H9 (cell line): ENCODE measurements at regions not wholly inside any gene's neighbourhood (a gene's known extent, or its start where the extent isn't known, plus 50 kb on each side); places are given as distances from the start of the nearest gene placed in this dataset.

ENCODE experiments used
- DNase-seq: peaks from one replicate; pipeline ENCODE4 v3.0.0-alpha.2; 2017
- H2AFZ ChIP-seq: one replicate; pipeline ENCODE4 v1.6.1; 2013; ENCODE audit warnings: mild to moderate bottlenecking, low read length, control low read depth, moderate library complexity
- H2AK5ac ChIP-seq: 2 replicates; pipeline ENCODE4 v1.6.1; 2013; ENCODE audit warnings: low read length, control low read depth, mixed read lengths; ENCODE audit not compliant: insufficient read length
- H2BK120ac ChIP-seq: one replicate; pipeline ENCODE4 v1.6.1; 2013; ENCODE audit warnings: low read depth, mild to moderate bottlenecking, low read length, control low read depth, inconsistent platforms; ENCODE audit not compliant: poor library complexity, severe bottlenecking
- H2BK12ac ChIP-seq: 2 replicates; pipeline ENCODE4 v1.6.1; 2013; ENCODE audit warnings: low read length, control low read depth, mixed read lengths, low read depth; ENCODE audit not compliant: insufficient read length
- H2BK15ac ChIP-seq: 2 replicates; pipeline ENCODE4 v1.6.1; 2013; ENCODE audit warnings: low read depth, low read length, control low read depth
- H2BK20ac ChIP-seq: one replicate; pipeline ENCODE4 v1.6.1; 2013; ENCODE audit warnings: low read depth, mild to moderate bottlenecking, low read length, control low read depth, inconsistent platforms; ENCODE audit not compliant: poor library complexity, severe bottlenecking
- H2BK5ac ChIP-seq: 2 replicates; pipeline ENCODE4 v1.6.1; 2013; ENCODE audit warnings: low read length, control low read depth, mixed read lengths; ENCODE audit not compliant: insufficient read length
- H3K14ac ChIP-seq: 2 replicates; pipeline ENCODE4 v1.6.1; 2013; ENCODE audit warnings: low read length, control low read depth; ENCODE audit not compliant: insufficient read depth
- H3K18ac ChIP-seq: 2 replicates; pipeline ENCODE4 v1.6.1; 2013; ENCODE audit warnings: low read depth, mild to moderate bottlenecking, mixed read lengths, low read length, control low read depth; ENCODE audit not compliant: insufficient read length
- H3K23ac ChIP-seq: 2 replicates; pipeline ENCODE4 v1.6.1; 2013; ENCODE audit warnings: low read length, control low read depth, mixed read lengths, low read depth; ENCODE audit not compliant: insufficient read length
- H3K23me2 ChIP-seq: 2 replicates; pipeline ENCODE4 v1.6.1; 2013; ENCODE audit warnings: low read depth, mild to moderate bottlenecking, mixed read lengths, low read length, control low read depth; ENCODE audit not compliant: insufficient read length, poor library complexity, severe bottlenecking
- H3K27ac ChIP-seq: 2 replicates; pipeline ENCODE4 v1.5.1; 2013; ENCODE audit warnings: low read length, control low read depth, mixed read lengths, low read depth; ENCODE audit not compliant: insufficient read length
- H3K27me3 ChIP-seq: 2 replicates; pipeline ENCODE4 v1.6.1; 2013; ENCODE audit warnings: low read length, control low read depth, inconsistent platforms; ENCODE audit not compliant: insufficient read depth
- H3K4ac ChIP-seq: 2 replicates; pipeline ENCODE4 v1.6.1; 2013; ENCODE audit warnings: low read depth, mild to moderate bottlenecking, control low read depth, inconsistent platforms, low read length, moderate library complexity
- H3K4me1 ChIP-seq: 2 replicates; pipeline ENCODE4 v1.6.1; 2013; ENCODE audit warnings: low read length, control low read depth, inconsistent platforms; ENCODE audit not compliant: insufficient read depth
- H3K4me2 ChIP-seq: 2 replicates; pipeline ENCODE4 v1.6.1; 2013; ENCODE audit warnings: low read length, control low read depth, mixed read lengths; ENCODE audit not compliant: insufficient read length, insufficient read depth
- H3K56ac ChIP-seq: 2 replicates; pipeline ENCODE4 v1.6.1; 2013; ENCODE audit warnings: low read depth, mild to moderate bottlenecking, mixed read lengths, low read length, control low read depth; ENCODE audit not compliant: insufficient read length
- H3K79me1 ChIP-seq: 2 replicates; pipeline ENCODE4 v1.6.1; 2013; ENCODE audit warnings: low read depth, mild to moderate bottlenecking, moderate library complexity, low read length, control low read depth, inconsistent platforms; ENCODE audit not compliant: insufficient read depth, poor library complexity, severe bottlenecking
- H3K79me2 ChIP-seq: 2 replicates; pipeline ENCODE4 v1.6.1; 2013; ENCODE audit warnings: low read length, control low read depth, inconsistent platforms; ENCODE audit not compliant: insufficient read depth
- H3K9ac ChIP-seq: 2 replicates; pipeline ENCODE4 v1.6.1; 2013; ENCODE audit warnings: low read length, control low read depth, mixed read lengths; ENCODE audit not compliant: insufficient read length; ENCODE audit errors: extremely low read depth
- H3K9me3 ChIP-seq: one replicate; pipeline ENCODE4 v1.6.1; 2013; ENCODE audit warnings: low read depth, low read length, inconsistent platforms; ENCODE audit not compliant: control insufficient read depth
- H3T11ph ChIP-seq: one replicate; pipeline ENCODE4 v1.6.1; 2013; ENCODE audit warnings: mild to moderate bottlenecking, low read length, control low read depth, inconsistent platforms
- H4K20me1 ChIP-seq: one replicate; pipeline ENCODE4 v1.6.1; 2013; ENCODE audit not compliant: control insufficient read depth, insufficient read length, insufficient read depth
- H4K5ac ChIP-seq: 2 replicates; pipeline ENCODE4 v1.6.1; 2013; ENCODE audit warnings: low read depth, mild to moderate bottlenecking, mixed read lengths, low read length, control low read depth; ENCODE audit not compliant: insufficient read length
- H4K8ac ChIP-seq: replicated peaks from 2 replicates; pipeline ENCODE4 v1.6.1; 2013; ENCODE audit warnings: low read length, control low read depth, mixed read lengths, low read depth; ENCODE audit not compliant: insufficient read length
- H4K91ac ChIP-seq: 2 replicates; pipeline ENCODE4 v1.6.1; 2013; ENCODE audit warnings: low read depth, mild to moderate bottlenecking, moderate library complexity, mixed read lengths, low read length, control low read depth; ENCODE audit not compliant: insufficient read length
- H3K27ac Mint-ChIP-seq, 3 experiments: 2 replicates in 2 of 3; 3 replicates in 1 of 3; pipeline ENCODE4 v1.8.0; 2020 to 2021; ENCODE audit warnings: mixed read lengths in 3 of 3, mild to moderate bottlenecking in 1 of 3, moderate library complexity in 1 of 3
- H3K27me3 Mint-ChIP-seq: 2 replicates; pipeline ENCODE4 v1.8.0; 2021; ENCODE audit warnings: low read depth, mild to moderate bottlenecking, moderate library complexity, mixed read lengths
- H3K36me3 Mint-ChIP-seq, 3 experiments: 2 replicates in 2 of 3; 3 replicates in 1 of 3; pipeline ENCODE4 v1.8.0; 2020 to 2021; ENCODE audit warnings: low read depth in 3 of 3, mixed read lengths in 3 of 3; ENCODE audit not compliant: insufficient read depth in 1 of 3
- H3K4me1 Mint-ChIP-seq, 2 experiments: 2 replicates each; pipeline ENCODE4 v1.8.0; 2020; ENCODE audit warnings: mixed read lengths in 2 of 2
- H3K4me3 Mint-ChIP-seq, 2 experiments: 2 replicates in 1 of 2; 3 replicates in 1 of 2; pipeline ENCODE4 v1.8.0; 2020 to 2021; ENCODE audit warnings: mild to moderate bottlenecking in 2 of 2, mixed read lengths in 2 of 2, moderate library complexity in 1 of 2
- H3K9me3 Mint-ChIP-seq, 2 experiments: 2 replicates in 1 of 2; 3 replicates in 1 of 2; pipeline ENCODE4 v1.8.0; 2020; ENCODE audit warnings: mild to moderate bottlenecking in 2 of 2, mixed read lengths in 2 of 2, moderate library complexity in 1 of 2
- CTCF ChIP-seq: fragments of 200-600 bp; sonication (generic); conservative IDR thresholded peaks from 3 replicates; pipeline ENCODE4 v1.8.0; 2021; ENCODE audit warnings: antibody characterized with exemption, mild to moderate bottlenecking
- WGBS: extraction: QIAGEN DNeasy Blood & Tissue Kit; methylation state at CpG from one replicate; pipeline ENCODE4 v1.1.7; 2013; ENCODE audit warnings: missing lambda C conversion rate, low lambda C conversion rate, mixed read lengths; ENCODE audit not compliant: insufficient read length; ENCODE audit errors: extremely low coverage; 5-methylcytosine and 5-hydroxymethylcytosine counted together

GRCh38 chrX:68999931-69000330 lies 165.3 kb downstream of the PJA1 start:
- H3K9me3 Mint-ChIP-seq: peaks cover 50 to 59% of the 10 kb centered on the region in 2 experiments

More at GRCh38 chrX:68999931-69000330, 165.3 kb downstream of the PJA1 start:
- Histone ChIP-seq H2BK12ac (no peak overlapping the region), H4K91ac (no peak overlapping the region), H3K9me3 (no peaks in the 10 kb centered on the region), H3K4ac (no peak overlapping the region), H3T11ph (no peak overlapping the region), H3K79me2 (no peaks in the 10 kb centered on the region), H3K9ac (no peak overlapping the region), H3K23ac (no peak overlapping the region), H2BK20ac (no peak overlapping the region), H3K14ac (no peak overlapping the region), H3K18ac (no peak overlapping the region), H4K20me1 (no peaks in the 10 kb centered on the region), H4K8ac (no peak overlapping the region), H2BK5ac (no peak overlapping the region), H3K4me1 (no peaks in the 10 kb centered on the region), H3K56ac (no peak overlapping the region), H2BK120ac (no peak overlapping the region), H3K23me2 (no peaks in the 10 kb centered on the region), H3K27me3 (no peaks in the 10 kb centered on the region), H2BK15ac (no peak overlapping the region), H2AK5ac (no peak overlapping the region), H3K27ac (no peak overlapping the region), H3K4me2 (no peak overlapping the region), H2AFZ (no peak overlapping the region), H4K5ac (no peak overlapping the region), H3K79me1 (no peaks in the 10 kb centered on the region)
- peaks cover 6% of the 10 kb centered on the region for H3K27me3 Mint-ChIP-seq
- no peaks in the 10 kb centered on the region; a peak in 1 of 7 replicates for H3K36me3 Mint-ChIP-seq
- no peak overlapping the region for H3K27ac Mint-ChIP-seq
- TF ChIP-seq CTCF: no peak
- no peak overlapping the region for H3K4me3 Mint-ChIP-seq
- H3K4me1 Mint-ChIP-seq: peaks cover 0 to 7% of the 10 kb centered on the region in 2 experiments; a peak in 2 of 4 replicates
- no peak for DNase-seq
- no CpG with 5 or more reads among the region's 2 CpGs for WGBS
